Suprapubic skin (tissue), 4 donors: ENCODE measurements at regions not wholly inside any gene's neighbourhood (a gene's known extent, or its start where the extent isn't known, plus 50 kb on each side); places are given as distances from the start of the nearest gene placed in this dataset.

Experiments
- DNase-seq, 2 donors: peaks; one replicate each; pipeline ENCODE4 v3.0.0-alpha.2; 2019; ENCODE audit warnings: low spot score in 2 of 2
- H3K27ac ChIP-seq: fragments of 200-600 bp; sonication (generic); one replicate; pipeline ENCODE4 v1.5.1; 2019
- H3K27me3 ChIP-seq: fragments of 200-600 bp; sonication (generic); one replicate; pipeline ENCODE4 v1.5.1; 2019
- H3K36me3 ChIP-seq: fragments of 200-600 bp; sonication (generic); one replicate; pipeline ENCODE4 v1.5.1; 2019
- H3K4me1 ChIP-seq: fragments of 200-600 bp; sonication (generic); one replicate; pipeline ENCODE4 v1.5.1; 2019
- H3K4me3 ChIP-seq: fragments of 200-600 bp; sonication (generic); one replicate; pipeline ENCODE4 v1.5.1; 2019; ENCODE audit warnings: mild to moderate bottlenecking
- H3K9me3 ChIP-seq: fragments of 200-600 bp; sonication (generic); one replicate; pipeline ENCODE4 v1.5.1; 2019
- CTCF ChIP-seq, 2 donors: fragments of 200-600 bp in 1 of 2; fragments of 450-650 bp in 1 of 2; sonication (generic) in 1 of 2; IDR thresholded peaks; one replicate each; pipeline ENCODE4 v1.5.1; 2016 to 2019; ENCODE audit warnings: antibody characterized with exemption in 2 of 2, mild to moderate bottlenecking in 1 of 2, moderate library complexity in 1 of 2
- EP300 ChIP-seq: sonication (generic); formaldehyde crosslinking; IDR thresholded peaks from one replicate; pipeline ENCODE4 v1.6.1; 2017; ENCODE audit warnings: antibody characterized with exemption
- POLR2A ChIP-seq, 2 donors: fragments of 450-650 bp; IDR thresholded peaks; one replicate each; pipeline ENCODE4 v1.6.1; 2017; ENCODE audit warnings: antibody characterized with exemption in 2 of 2, mild to moderate bottlenecking in 2 of 2, moderate library complexity in 2 of 2
- POLR2AphosphoS5 ChIP-seq, 3 donors: sonication (generic); formaldehyde crosslinking; IDR thresholded peaks; one replicate each; pipeline ENCODE4 v1.6.1; 2017; ENCODE audit warnings: antibody characterized with exemption in 3 of 3
- WGBS: methylation state at CpG from one replicate; pipeline ENCODE4 v1.1.5; 2018; 5-methylcytosine and 5-hydroxymethylcytosine counted together

- TF ChIP-seq EP300 = no peak
- no peak for TF ChIP-seq POLR2A (IDR thresholded peaks at IDR 0.05)
- no peak for TF ChIP-seq CTCF (IDR thresholded peaks at IDR 0.05)
- no peak for TF ChIP-seq POLR2AphosphoS5 (IDR thresholded peaks at IDR 0.05)
- peaks cover 38% of the 10 kb centered on the region for H3K4me1 ChIP-seq
- no peak overlapping the region for H3K4me3 ChIP-seq
- no peak for DNase-seq
- H3K27me3 ChIP-seq = no peaks in the 10 kb centered on the region
- no peaks in the 10 kb centered on the region for H3K36me3 ChIP-seq
- 61% methylated on average over 4 of the region's 4 CpGs for WGBS
- no peaks in the 10 kb centered on the region for H3K9me3 ChIP-seq
- peak overlapping the region; percentile 48 for H3K27ac ChIP-seq
Measured at GRCh38 chr1:8077602-8078001, 51.5 kb upstream of the ERRFI1 start.

- Histone ChIP-seq H3K27me3 (no peaks in the 10 kb centered on the region), H3K36me3 (no peaks in the 10 kb centered on the region), H3K9me3 (no peaks in the 10 kb centered on the region), H3K4me1 (peaks cover 38% of the 10 kb centered on the region), H3K27ac (peak overlapping the region; percentile 48), H3K4me3 (no peak overlapping the region)
- DNase-seq = no peak
- WGBS = 49% methylated on average over 8 of the region's 8 CpGs
- no peak for TF ChIP-seq POLR2A (IDR thresholded peaks at IDR 0.05)
- no peak for TF ChIP-seq POLR2AphosphoS5 (IDR thresholded peaks at IDR 0.05)
- no peak for TF ChIP-seq CTCF (IDR thresholded peaks at IDR 0.05)
- no peak for TF ChIP-seq EP300
Measured at GRCh38 chr1:8077120-8077573, 51.0 kb upstream of the ERRFI1 start.

GRCh38 chr1:8076176-8076575, 50.1 kb upstream of the ERRFI1 start:
- Histone ChIP-seq H3K4me3 (no peak overlapping the region), H3K36me3 (no peaks in the 10 kb centered on the region), H3K27me3 (no peaks in the 10 kb centered on the region), H3K9me3 (no peaks in the 10 kb centered on the region), H3K27ac (no peak overlapping the region), H3K4me1 (peaks cover 42% of the 10 kb centered on the region)
- 83% methylated on average over 4 of the region's 4 CpGs for WGBS
- TF ChIP-seq POLR2AphosphoS5 (IDR thresholded peaks at IDR 0.05) = no peak
- TF ChIP-seq EP300 = no peak
- TF ChIP-seq CTCF (IDR thresholded peaks at IDR 0.05) = no peak
- TF ChIP-seq POLR2A (IDR thresholded peaks at IDR 0.05) = no peak
- no peak for DNase-seq
